HEK293T (cell line): ENCODE measurements at regions not wholly inside any gene's neighbourhood (a gene's known extent, or its start where the extent isn't known, plus 50 kb on each side); places are given as distances from the start of the nearest gene placed in this dataset.

Source experiments
- BHLHE40 ChIP-seq: fragments of 450-650 bp; IDR thresholded peaks from 2 replicates; pipeline ENCODE4 v1.6.1; 2016; ENCODE audit warnings: mild to moderate bottlenecking, moderate library complexity, borderline replicate concordance
- ELF4 ChIP-seq: fragments of 450-650 bp; IDR thresholded peaks from 2 replicates; pipeline ENCODE4 v1.6.1; 2017; ENCODE audit warnings: antibody characterized with exemption
- FOXA1 ChIP-seq: fragments of 450-650 bp; IDR thresholded peaks from 2 replicates; pipeline ENCODE4 v1.6.1; 2016; ENCODE audit warnings: mild to moderate bottlenecking
- FOXM1 ChIP-seq: fragments of 450-650 bp; IDR thresholded peaks from 2 replicates; pipeline ENCODE4 v1.6.1; 2017; ENCODE audit warnings: mild to moderate bottlenecking, borderline replicate concordance
- HDGF ChIP-seq: fragments of 450-650 bp; IDR thresholded peaks from 2 replicates; pipeline ENCODE4 v1.6.1; 2017; ENCODE audit warnings: antibody characterized with exemption, borderline replicate concordance
- LEF1 ChIP-seq: fragments of 450-650 bp; IDR thresholded peaks from 2 replicates; pipeline ENCODE4 v1.6.1; 2017; ENCODE audit warnings: mild to moderate bottlenecking, borderline replicate concordance
- NFRKB ChIP-seq: fragments of 450-650 bp; IDR thresholded peaks from 2 replicates; pipeline ENCODE4 v1.6.1; 2016; ENCODE audit warnings: mild to moderate bottlenecking, moderate library complexity
- PKNOX1 ChIP-seq: fragments of 450-650 bp; IDR thresholded peaks from 2 replicates; pipeline ENCODE4 v1.6.1; 2016
- SP1 ChIP-seq: fragments of 450-650 bp; IDR thresholded peaks from 2 replicates; pipeline ENCODE4 v1.6.1; 2017
- SUZ12 ChIP-seq: fragments of 450-650 bp; IDR thresholded peaks from 2 replicates; pipeline ENCODE4 v1.6.1; 2016; ENCODE audit warnings: mild to moderate bottlenecking
- TARDBP ChIP-seq: fragments of 450-650 bp; IDR thresholded peaks from 2 replicates; pipeline ENCODE4 v1.6.1; 2016

- TF ChIP-seq SP1 (no peak), SUZ12 (no peak), FOXM1 (no peak), LEF1 (no peak), BHLHE40 (no peak), NFRKB (no peak), ELF4 (no peak), HDGF (no peak), FOXA1 (no peak), TARDBP (no peak), PKNOX1 (no peak)
Measured at GRCh38 chr3:139201446-139202225, 142.2 kb upstream of the MRPS22 start.
